Mesendoderm (in vitro differentiated cells): ENCODE measurements at regions not wholly inside any gene's neighbourhood (a gene's known extent, or its start where the extent isn't known, plus 50 kb on each side); places are given as distances from the start of the nearest gene placed in this dataset.

Experiments used
- DNase-seq: peaks from one replicate; pipeline ENCODE4 v3.0.0; 2013
- H2AK5ac ChIP-seq: 2 replicates; pipeline ENCODE4 v1.6.1; 2013; ENCODE audit warnings: low read length, inconsistent platforms
- H2BK120ac ChIP-seq: 2 replicates; pipeline ENCODE4 v1.6.1; 2013; ENCODE audit warnings: low read depth, mild to moderate bottlenecking, low read length, moderate library complexity, mixed read lengths
- H2BK15ac ChIP-seq: replicated peaks from 2 replicates; pipeline ENCODE4 v1.6.1; 2013; ENCODE audit warnings: low read depth, mild to moderate bottlenecking, moderate library complexity
- H2BK5ac ChIP-seq: 2 replicates; pipeline ENCODE4 v1.6.1; 2013; ENCODE audit warnings: low read length, inconsistent platforms
- H3K18ac ChIP-seq: 2 replicates; pipeline ENCODE4 v1.6.1; 2013; ENCODE audit warnings: mild to moderate bottlenecking, low read length, mixed read lengths
- H3K23ac ChIP-seq: one replicate; pipeline ENCODE4 v1.6.1; 2013; ENCODE audit warnings: low read length
- H3K27ac ChIP-seq: 2 replicates; pipeline ENCODE4 v1.5.1; 2013; ENCODE audit warnings: low read depth, mild to moderate bottlenecking, inconsistent platforms, low read length, moderate library complexity
- H3K27me3 ChIP-seq: 2 replicates; pipeline ENCODE4 v1.6.1; 2013; ENCODE audit warnings: low read length, control low read depth, mild to moderate bottlenecking, inconsistent platforms; ENCODE audit not compliant: insufficient read depth, poor library complexity
- H3K36me3 ChIP-seq: 2 replicates; pipeline ENCODE4 v1.6.1; 2013; ENCODE audit warnings: low read length, inconsistent platforms; ENCODE audit not compliant: control insufficient read depth, insufficient read depth
- H3K4ac ChIP-seq: one replicate; pipeline ENCODE4 v1.6.1; 2013; ENCODE audit warnings: low read depth, mild to moderate bottlenecking, low read length, moderate library complexity
- H3K4me1 ChIP-seq: 2 replicates; pipeline ENCODE4 v1.6.1; 2013; ENCODE audit warnings: low read depth, low read length, inconsistent platforms; ENCODE audit not compliant: control insufficient read depth
- H3K4me2 ChIP-seq: 2 replicates; pipeline ENCODE4 v1.6.1; 2013; ENCODE audit warnings: low read length
- H3K4me3 ChIP-seq: 2 replicates; pipeline ENCODE4 v1.5.1; 2013; ENCODE audit warnings: mild to moderate bottlenecking, low read length
- H3K56ac ChIP-seq: one replicate; pipeline ENCODE4 v1.6.1; 2013; ENCODE audit warnings: low read length
- H3K79me1 ChIP-seq: 2 replicates; pipeline ENCODE4 v1.6.1; 2013; ENCODE audit warnings: low read length, inconsistent platforms
- H3K79me2 ChIP-seq: 2 replicates; pipeline ENCODE4 v1.6.1; 2013; ENCODE audit warnings: mild to moderate bottlenecking, low read length; ENCODE audit not compliant: control insufficient read depth, insufficient read depth
- H3K9ac ChIP-seq: 2 replicates; pipeline ENCODE4 v1.6.1; 2013; ENCODE audit warnings: low read length, inconsistent platforms
- H4K5ac ChIP-seq: one replicate; pipeline ENCODE4 v1.6.1; 2013; ENCODE audit warnings: low read length
- H4K8ac ChIP-seq: one replicate; pipeline ENCODE4 v1.6.1; 2013; ENCODE audit warnings: low read depth, mild to moderate bottlenecking, control low read depth, low read length, moderate library complexity
- WGBS: extraction: QIAGEN DNeasy Blood & Tissue Kit; methylation state at CpG from one replicate; pipeline ENCODE4 v1.1.7; 2013; ENCODE audit warnings: low lambda C conversion rate, missing lambda C conversion rate; ENCODE audit not compliant: insufficient coverage; ENCODE audit errors: extremely low coverage; 5-methylcytosine and 5-hydroxymethylcytosine counted together

GRCh38 chr2:188664951-188665595 lies 309.1 kb upstream of the COL3A1 start:
- Histone ChIP-seq H3K9ac (no peak overlapping the region), H3K79me1 (no peaks in the 10 kb centered on the region), H3K4me3 (no peak overlapping the region), H2BK15ac (no peak overlapping the region), H3K36me3 (no peaks in the 10 kb centered on the region), H4K8ac (no peak overlapping the region), H3K79me2 (no peaks in the 10 kb centered on the region), H3K23ac (no peak overlapping the region), H3K27me3 (no peaks in the 10 kb centered on the region), H3K4ac (no peak overlapping the region), H2BK120ac (no peak overlapping the region), H2BK5ac (no peak overlapping the region), H2AK5ac (no peak overlapping the region), H3K18ac (no peak overlapping the region), H4K5ac (no peak overlapping the region), H3K27ac (no peak overlapping the region), H3K4me2 (no peak overlapping the region), H3K56ac (no peak overlapping the region), H3K4me1 (no peaks in the 10 kb centered on the region)
- DNase-seq, result peak; percentile 29
- no CpG with 5 or more reads among the region's 3 CpGs for WGBS

DNA sequence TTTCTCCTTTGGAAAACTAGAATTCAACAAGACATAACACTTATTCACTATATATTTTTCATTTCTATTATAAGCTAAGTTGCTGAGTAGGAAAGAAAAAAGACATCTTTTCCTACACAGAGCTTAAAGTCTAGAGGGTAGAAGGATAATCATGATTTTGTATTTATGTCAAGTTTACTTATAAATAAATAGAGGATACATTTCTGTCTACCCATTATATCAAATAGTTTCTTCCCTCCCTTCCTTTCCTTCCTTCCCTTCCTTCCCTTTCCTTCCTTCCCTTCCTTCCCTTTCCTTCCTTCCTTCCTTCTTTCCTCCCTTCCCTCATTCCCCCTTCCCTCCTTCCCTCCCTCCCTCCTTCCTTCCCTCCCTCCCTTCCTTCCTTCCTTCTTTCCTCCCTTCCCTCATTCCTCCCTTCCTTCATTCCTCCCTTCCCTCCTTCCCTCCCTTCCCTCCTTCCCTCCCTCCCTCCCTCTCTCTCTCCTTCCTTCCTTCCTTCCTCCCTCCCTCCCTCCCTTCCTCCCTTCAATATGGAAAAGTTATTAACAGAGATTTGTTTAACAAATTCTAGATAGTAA lies 308.4 kb upstream of the COL3A1 start:
- H3K27me3 ChIP-seq, result no peaks in the 10 kb centered on the region
- no peak overlapping the region for H4K5ac ChIP-seq
- no peak overlapping the region for H3K27ac ChIP-seq
- no peak overlapping the region for H2AK5ac ChIP-seq
- no peak overlapping the region for H2BK120ac ChIP-seq
- H3K4me2 ChIP-seq, result no peak overlapping the region
- H3K18ac ChIP-seq, result no peak overlapping the region
- no peaks in the 10 kb centered on the region for H3K79me1 ChIP-seq
- H3K79me2 ChIP-seq, result no peaks in the 10 kb centered on the region
- H4K8ac ChIP-seq, result no peak overlapping the region
- H2BK15ac ChIP-seq, result no peak overlapping the region
- H3K9ac ChIP-seq, result no peak overlapping the region
- H3K4ac ChIP-seq, result no peak overlapping the region
- no peak overlapping the region for H3K4me3 ChIP-seq
- DNase-seq, result no peak
- no peak overlapping the region for H3K56ac ChIP-seq
- H3K4me1 ChIP-seq, result no peaks in the 10 kb centered on the region
- no peak overlapping the region for H3K23ac ChIP-seq
- H2BK5ac ChIP-seq, result no peak overlapping the region
- H3K36me3 ChIP-seq, result no peaks in the 10 kb centered on the region

DNA sequence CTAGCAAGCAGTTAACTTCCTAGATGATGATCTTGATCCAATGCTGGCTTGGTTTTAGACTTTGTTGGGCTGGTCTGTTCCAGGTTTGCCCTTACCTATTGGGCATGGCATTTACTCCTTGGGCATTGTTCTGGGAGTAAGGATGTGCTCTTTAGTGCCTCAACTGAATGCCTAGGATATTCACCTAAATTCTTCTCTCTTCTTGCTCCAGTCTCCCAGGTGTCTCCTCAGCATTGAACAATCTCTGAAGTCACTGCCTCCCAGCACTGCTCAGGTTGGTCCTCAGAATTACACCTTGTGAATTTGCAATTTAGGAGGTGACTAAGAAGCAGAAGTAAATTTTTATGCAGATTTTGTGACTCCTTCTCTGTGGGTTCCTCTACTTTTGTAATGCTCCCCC lies 307.7 kb upstream of the COL3A1 start:
- H3K79me2 ChIP-seq, result no peaks in the 10 kb centered on the region
- H3K56ac ChIP-seq, result no peak overlapping the region
- H2BK15ac ChIP-seq, result no peak overlapping the region
- no peak overlapping the region for H3K9ac ChIP-seq
- H3K27me3 ChIP-seq, result no peaks in the 10 kb centered on the region
- peak; percentile 30 for DNase-seq
- no peak overlapping the region for H2BK5ac ChIP-seq
- H3K36me3 ChIP-seq, result no peaks in the 10 kb centered on the region
- H2BK120ac ChIP-seq, result no peak overlapping the region
- H3K23ac ChIP-seq, result no peak overlapping the region
- no peak overlapping the region for H4K8ac ChIP-seq
- no peak overlapping the region for H3K18ac ChIP-seq
- H3K4ac ChIP-seq, result no peak overlapping the region
- no peak overlapping the region for H3K4me2 ChIP-seq
- H3K27ac ChIP-seq, result no peak overlapping the region
- no peak overlapping the region for H4K5ac ChIP-seq
- no peak overlapping the region for H3K4me3 ChIP-seq
- no peaks in the 10 kb centered on the region for H3K79me1 ChIP-seq
- no peaks in the 10 kb centered on the region for H3K4me1 ChIP-seq
- no peak overlapping the region for H2AK5ac ChIP-seq

DNA sequence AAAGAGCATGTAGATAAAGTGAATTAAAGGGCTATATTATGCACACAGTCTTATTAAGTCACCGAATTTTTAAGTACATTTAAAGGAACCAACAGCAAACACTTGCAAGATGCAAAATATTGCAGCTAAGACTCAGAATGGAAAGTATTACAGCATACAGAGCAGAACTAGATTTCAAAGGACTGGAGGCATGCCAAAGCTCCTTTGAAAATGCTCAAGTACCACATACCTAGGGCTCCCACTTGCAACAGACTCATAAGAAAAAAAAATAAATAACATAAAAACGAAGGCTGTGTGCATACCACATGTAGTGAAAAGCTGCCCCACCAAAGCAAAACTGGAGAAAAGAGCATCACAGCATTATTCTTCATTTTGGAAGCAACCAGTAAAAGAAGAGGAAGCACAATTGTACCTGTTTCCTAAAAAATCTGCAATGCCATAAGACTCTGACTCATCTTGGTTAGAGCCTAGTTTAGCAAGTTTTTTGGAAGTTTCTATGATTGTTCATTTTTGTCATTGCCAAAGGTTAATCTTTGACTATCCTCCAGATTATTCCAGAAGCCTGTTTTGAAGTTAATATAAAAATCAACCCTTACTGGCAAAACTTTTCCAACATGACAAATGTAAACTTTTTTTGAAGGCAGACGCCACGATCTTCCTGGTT lies 306.0 kb upstream of the COL3A1 start:
- H3K56ac ChIP-seq, result no peak overlapping the region
- H3K4me2 ChIP-seq, result no peak overlapping the region
- WGBS, result no CpG with 5 or more reads among the region's 4 CpGs
- no peak overlapping the region for H2BK5ac ChIP-seq
- H4K8ac ChIP-seq, result no peak overlapping the region
- H2AK5ac ChIP-seq, result no peak overlapping the region
- H3K79me2 ChIP-seq, result no peaks in the 10 kb centered on the region
- no peak overlapping the region for H4K5ac ChIP-seq
- no peak overlapping the region for H3K4ac ChIP-seq
- H3K79me1 ChIP-seq, result no peaks in the 10 kb centered on the region
- no peaks in the 10 kb centered on the region for H3K27me3 ChIP-seq
- H2BK15ac ChIP-seq, result no peak overlapping the region
- no peak for DNase-seq
- H3K36me3 ChIP-seq, result no peaks in the 10 kb centered on the region
- no peak overlapping the region for H3K4me3 ChIP-seq
- no peaks in the 10 kb centered on the region for H3K4me1 ChIP-seq
- H3K9ac ChIP-seq, result no peak overlapping the region
- no peak overlapping the region for H3K27ac ChIP-seq
- no peak overlapping the region for H3K23ac ChIP-seq
- no peak overlapping the region for H2BK120ac ChIP-seq
- no peak overlapping the region for H3K18ac ChIP-seq

GRCh38 chr2:188675391-188676009 lies 298.7 kb upstream of the COL3A1 start:
- Histone ChIP-seq H4K5ac (no peak overlapping the region), H3K4me3 (no peak overlapping the region), H3K23ac (no peak overlapping the region), H3K4ac (no peak overlapping the region), H3K18ac (no peak overlapping the region), H2AK5ac (no peak overlapping the region), H2BK15ac (no peak overlapping the region), H3K27me3 (no peaks in the 10 kb centered on the region), H3K36me3 (no peaks in the 10 kb centered on the region), H3K4me1 (no peaks in the 10 kb centered on the region), H3K79me2 (no peaks in the 10 kb centered on the region), H4K8ac (no peak overlapping the region), H2BK120ac (no peak overlapping the region), H3K27ac (no peak overlapping the region), H3K9ac (no peak overlapping the region), H2BK5ac (no peak overlapping the region), H3K4me2 (no peak overlapping the region), H3K79me1 (no peaks in the 10 kb centered on the region), H3K56ac (no peak overlapping the region)
- peak; percentile 50 for DNase-seq
